ENCODE measurements at regions not wholly inside any gene's neighbourhood (a gene's known extent, or its start where the extent isn't known, plus 50 kb on each side); places are given as distances from the start of the nearest gene placed in this dataset.

DNA sequence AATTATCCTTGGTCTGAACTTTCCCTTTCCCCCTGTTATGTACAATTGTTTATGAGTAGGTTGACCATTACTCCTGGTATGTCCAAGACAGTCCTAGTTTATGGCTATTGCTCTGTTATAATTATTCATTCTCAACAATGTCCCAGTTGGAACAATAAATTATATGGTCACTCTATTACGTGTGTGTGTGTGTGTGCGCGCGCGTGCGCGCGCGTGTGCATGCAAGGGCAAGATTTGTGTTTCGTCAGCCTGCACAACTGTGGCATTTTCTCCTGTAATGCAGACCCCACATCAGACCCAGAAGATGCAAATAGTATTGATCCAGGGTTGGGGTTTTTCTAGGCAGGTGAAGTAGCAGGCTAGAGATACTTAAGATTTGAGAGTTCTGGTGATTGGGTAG lies 88.4 kb downstream of the ESM1 start:
- DNase-seq (no peak), ATAC-seq (replicated peaks) (no peak)
- H3K27ac Mint-ChIP-seq = no peak overlapping the region
- peaks cover 4 to 12% of the 10 kb centered on the region in 2 donors for H3K4me1 Mint-ChIP-seq
- no peaks in the 10 kb centered on the region for H3K36me3 Mint-ChIP-seq
- peaks cover 0 to 2% of the 10 kb centered on the region in 2 donors for H3K9me3 Mint-ChIP-seq
- H3K4me3 Mint-ChIP-seq = no peak overlapping the region
- peaks cover 39 to 66% of the 10 kb centered on the region in 2 donors for H3K27me3 Mint-ChIP-seq

DNA sequence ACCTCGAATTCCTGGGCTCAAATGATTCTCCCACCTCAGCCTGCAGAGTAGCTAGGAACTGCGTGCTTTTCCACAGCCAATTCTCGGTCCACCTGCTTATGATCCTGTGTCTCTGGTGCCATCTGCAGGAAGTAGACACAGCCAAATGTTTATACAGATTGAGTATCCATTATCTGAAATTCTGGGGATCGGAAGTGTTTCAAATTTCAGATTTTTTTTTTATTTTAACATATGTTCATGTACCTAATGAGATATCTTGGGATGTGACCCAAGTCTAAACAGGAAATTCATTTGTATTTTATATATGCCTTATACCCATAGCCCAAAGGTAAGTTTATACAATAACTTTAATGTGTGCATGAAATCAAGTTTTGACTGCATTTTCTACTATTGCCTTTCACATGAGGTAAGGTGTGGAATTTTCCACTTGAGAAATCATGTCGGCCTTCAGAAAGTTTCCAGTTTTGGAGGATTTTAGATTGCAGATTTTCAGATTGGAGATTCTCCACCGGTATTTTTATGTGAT lies 89.5 kb downstream of the ESM1 start:
- Mint-ChIP-seq H3K27me3 (peaks cover 40 to 66% of the 10 kb centered on the region in 2 donors), H3K4me3 (peak overlapping the region in 1 of 2 donors; percentile 59), H3K27ac (peak overlapping the region; percentile 48), H3K4me1 (peaks cover 4 to 5% of the 10 kb centered on the region in 2 donors), H3K36me3 (no peaks in the 10 kb centered on the region), H3K9me3 (peaks cover 0 to 2% of the 10 kb centered on the region in 2 donors)
- ATAC-seq (replicated peaks) (peak; percentile 38 to 41), DNase-seq (no peak)

DNA sequence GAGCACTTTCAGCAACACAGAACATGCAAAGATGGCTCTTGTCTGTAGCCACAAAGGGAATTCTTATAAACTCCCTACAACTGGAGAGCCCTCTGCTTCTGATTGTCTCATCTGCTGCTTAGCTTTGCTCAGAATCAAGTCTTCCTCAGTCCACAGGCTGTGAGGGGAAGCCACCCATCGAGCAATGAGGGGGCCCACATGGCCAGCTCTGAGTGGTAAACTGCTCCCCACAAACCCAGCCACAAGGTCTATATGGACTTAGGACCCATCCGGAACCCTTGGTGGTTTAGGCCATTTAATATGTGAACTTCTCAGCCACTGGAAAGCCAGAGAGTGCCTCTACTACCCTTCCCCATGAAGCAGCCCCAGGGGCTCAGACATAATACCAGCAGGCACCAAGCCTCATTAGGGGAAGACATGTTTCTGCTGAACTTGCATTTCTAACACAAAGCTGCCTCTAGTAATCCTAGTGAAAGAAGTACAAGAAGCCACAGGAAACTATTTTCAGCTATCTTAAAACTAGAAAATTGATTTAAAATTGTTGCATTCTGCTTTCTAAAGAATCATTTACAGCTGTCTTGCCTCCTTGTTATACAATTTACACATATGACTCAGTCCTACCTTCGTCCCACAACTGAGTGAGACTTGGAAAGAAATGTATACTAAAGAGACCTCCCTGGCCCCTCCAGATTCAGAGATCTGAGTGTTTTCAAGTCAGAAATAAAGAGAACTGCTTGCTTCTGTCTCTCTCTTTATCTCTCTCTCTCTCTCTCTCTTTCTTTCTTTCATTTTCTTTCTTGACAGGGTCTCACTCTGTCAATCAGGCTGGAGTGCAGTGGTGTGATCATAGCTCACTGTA lies 90.2 kb downstream of the ESM1 start:
- Mint-ChIP-seq H3K27ac (peak overlapping the region; percentile 48), H3K9me3 (peaks cover 0 to 2% of the 10 kb centered on the region in 2 donors), H3K27me3 (peaks cover 38 to 67% of the 10 kb centered on the region in 2 donors), H3K4me1 (peaks cover 4 to 6% of the 10 kb centered on the region in 2 donors), H3K4me3 (peak overlapping the region in 1 of 2 donors; percentile 59), H3K36me3 (no peaks in the 10 kb centered on the region)
- ATAC-seq (replicated peaks) = peak; percentile 38 to 44
- no peak for DNase-seq

DNA sequence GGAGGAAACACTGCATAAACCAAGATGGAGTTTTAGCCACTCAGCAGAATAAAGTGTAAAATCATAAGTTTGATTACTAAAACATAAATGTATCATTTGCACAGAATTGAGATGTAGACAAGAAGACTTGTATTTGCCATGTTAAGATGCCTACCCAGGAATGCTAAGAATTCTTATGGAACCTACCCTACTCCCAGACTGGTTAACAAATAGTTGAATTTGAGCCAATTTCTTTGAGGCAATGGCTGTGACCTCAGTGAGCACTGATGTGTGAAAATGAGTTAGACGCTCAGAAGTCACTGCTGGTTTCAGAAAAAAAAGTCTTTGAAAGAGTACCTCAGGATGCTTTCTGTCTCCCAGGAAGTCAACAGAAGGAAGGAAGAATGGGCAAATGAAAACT lies 95.6 kb downstream of the ESM1 start:
- H3K9me3 Mint-ChIP-seq = peaks cover 0 to 2% of the 10 kb centered on the region in 2 donors
- ATAC-seq (replicated peaks) (no peak), DNase-seq (no peak)
- peaks cover 47 to 66% of the 10 kb centered on the region in 2 donors for H3K27me3 Mint-ChIP-seq
- H3K4me1 Mint-ChIP-seq = peaks cover 2 to 7% of the 10 kb centered on the region in 2 donors
- H3K27ac Mint-ChIP-seq = no peak overlapping the region
- H3K4me3 Mint-ChIP-seq = no peak overlapping the region
- H3K36me3 Mint-ChIP-seq = no peaks in the 10 kb centered on the region

DNA sequence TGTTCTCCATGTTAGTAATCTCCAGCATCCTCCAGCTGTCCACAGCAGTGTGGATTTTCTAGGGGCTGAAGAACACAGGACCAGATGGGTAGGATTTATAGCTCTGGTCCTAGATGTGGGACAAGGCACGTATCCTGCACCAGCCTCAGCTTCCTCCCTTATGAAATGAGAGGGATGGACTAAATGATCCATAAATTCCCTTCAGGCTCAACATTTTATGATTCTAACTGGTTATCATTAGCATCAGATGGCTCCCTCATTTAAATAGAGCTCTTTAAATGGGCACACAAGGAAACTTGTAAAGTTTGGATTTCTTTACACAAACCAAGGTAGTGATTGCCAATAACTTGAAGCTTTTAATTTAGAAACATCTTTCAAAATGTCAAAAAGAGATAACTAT lies 97.7 kb downstream of the ESM1 start:
- no peak overlapping the region for H3K27ac Mint-ChIP-seq
- H3K27me3 Mint-ChIP-seq = peaks cover 65 to 77% of the 10 kb centered on the region in 2 donors
- no peaks in the 10 kb centered on the region for H3K36me3 Mint-ChIP-seq
- H3K9me3 Mint-ChIP-seq = peaks cover 0 to 2% of the 10 kb centered on the region in 2 donors
- no peak overlapping the region for H3K4me3 Mint-ChIP-seq
- ATAC-seq (replicated peaks) (no peak), DNase-seq (no peak)
- peaks cover 11 to 23% of the 10 kb centered on the region in 2 donors for H3K4me1 Mint-ChIP-seq

DNA sequence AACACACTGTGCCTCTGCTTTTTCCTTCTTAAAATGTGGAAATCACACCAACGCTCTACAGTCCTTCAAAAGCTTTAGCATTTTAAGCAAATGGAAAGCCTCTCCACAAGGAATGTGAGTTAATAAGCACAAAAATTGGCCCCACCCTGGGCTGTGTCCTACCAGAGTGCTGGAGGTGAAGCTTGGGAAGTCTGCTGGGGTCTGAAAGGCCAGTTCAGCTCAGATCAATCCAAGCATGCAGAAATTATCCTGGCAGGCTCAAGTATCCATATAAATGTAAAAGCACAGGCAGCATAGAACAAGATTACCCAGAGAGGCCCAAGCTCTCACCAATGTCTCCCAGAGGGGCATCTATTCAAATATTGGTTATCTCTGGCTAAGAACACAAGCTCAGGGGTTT lies 98.5 kb downstream of the ESM1 start:
- Mint-ChIP-seq H3K4me3 (no peak overlapping the region), H3K27ac (no peak overlapping the region), H3K4me1 (peaks cover 11 to 23% of the 10 kb centered on the region in 2 donors), H3K9me3 (no peaks in the 10 kb centered on the region), H3K27me3 (peaks cover 71 to 80% of the 10 kb centered on the region in 2 donors), H3K36me3 (no peaks in the 10 kb centered on the region)
- ATAC-seq (replicated peaks) = no peak
- DNase-seq = no peak

DNA sequence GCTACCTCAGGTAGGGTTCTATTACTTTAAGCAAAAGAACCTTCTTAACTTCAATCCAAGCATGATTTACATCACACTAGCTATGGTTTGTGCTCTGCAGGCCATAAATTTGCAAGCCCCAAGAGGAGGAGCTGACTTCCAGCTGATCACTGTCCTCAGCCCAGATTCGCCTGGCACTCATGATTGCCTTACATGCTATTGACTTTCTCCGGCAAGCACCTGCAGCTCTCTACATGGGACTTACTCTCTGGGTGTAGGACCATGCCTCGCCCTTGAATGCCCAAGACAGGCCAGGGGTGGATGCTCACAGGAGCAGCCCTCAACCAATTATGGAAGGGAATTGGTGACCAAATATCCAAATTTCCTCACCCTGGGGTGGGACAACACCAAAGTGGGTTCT lies 99.8 kb downstream of the ESM1 start:
- H3K4me1 Mint-ChIP-seq = peaks cover 11 to 23% of the 10 kb centered on the region in 2 donors
- peaks cover 72 to 82% of the 10 kb centered on the region in 2 donors for H3K27me3 Mint-ChIP-seq
- H3K9me3 Mint-ChIP-seq = peaks cover 0 to 2% of the 10 kb centered on the region in 2 donors
- ATAC-seq (replicated peaks) = no peak
- H3K27ac Mint-ChIP-seq = no peak overlapping the region
- no peaks in the 10 kb centered on the region for H3K36me3 Mint-ChIP-seq
- DNase-seq = no peak
- no peak overlapping the region for H3K4me3 Mint-ChIP-seq

DNA sequence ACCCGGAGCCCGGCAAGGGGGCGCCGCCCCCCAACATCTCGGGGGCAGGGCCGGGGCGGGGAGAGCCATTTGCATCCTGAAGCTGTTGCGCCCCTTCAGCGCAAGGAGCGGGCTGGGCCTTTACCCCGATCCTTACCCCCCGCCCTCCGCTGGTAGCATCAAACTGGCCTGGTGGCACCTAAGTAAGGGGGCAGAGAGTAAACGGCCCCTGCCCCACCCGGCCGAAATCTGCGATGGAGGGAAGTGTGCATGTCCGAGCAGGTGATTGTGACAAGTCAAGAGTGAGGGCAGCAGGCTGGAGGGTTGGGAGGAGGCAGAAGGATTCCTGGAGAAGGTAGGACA lies 101.2 kb downstream of the ESM1 start:
- ATAC-seq (replicated peaks) = no peak
- peak overlapping the region; percentile 46 to 70 for H3K4me3 Mint-ChIP-seq

DNA sequence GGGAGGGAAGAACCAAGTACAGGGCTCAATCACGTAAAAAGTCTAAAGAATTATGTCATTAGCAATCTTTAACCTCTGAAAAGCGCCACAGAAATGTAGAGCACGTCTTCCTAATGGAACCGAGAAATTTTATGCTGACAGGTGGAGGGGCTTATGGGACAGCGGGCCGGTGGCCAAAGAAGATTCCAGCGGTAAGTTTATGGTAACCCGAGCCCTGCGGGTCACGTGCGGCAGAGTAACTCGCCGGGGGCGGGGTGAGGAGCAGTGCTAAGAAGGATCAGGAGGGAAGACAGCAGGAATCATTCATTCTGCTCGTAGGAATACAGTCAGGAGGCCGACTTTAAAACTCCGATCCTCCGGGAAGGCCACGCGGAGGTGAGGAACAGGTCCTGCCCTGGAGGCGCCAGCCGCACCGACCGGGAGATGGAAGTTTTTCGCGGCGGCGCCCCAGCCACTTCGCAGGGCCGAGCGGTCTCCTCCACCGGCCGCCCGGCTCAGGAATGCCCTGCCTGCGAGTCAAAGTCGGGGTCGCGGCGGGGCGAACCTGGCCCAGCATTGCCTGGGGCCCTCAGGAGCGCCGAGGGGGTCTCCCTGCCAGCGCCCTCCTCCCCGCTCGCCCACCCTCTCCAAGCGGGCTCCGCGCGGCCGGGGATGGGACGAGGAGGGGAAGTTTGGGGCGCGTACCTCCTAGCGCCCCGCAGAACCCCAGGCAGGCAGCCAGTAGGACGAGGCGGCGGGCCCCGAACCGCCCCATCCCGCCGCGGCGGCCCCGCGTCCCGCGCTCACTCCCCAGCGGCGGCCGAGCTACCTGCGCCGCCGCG lies 101.8 kb downstream of the ESM1 start:
- H3K9me3 Mint-ChIP-seq = peaks cover 0 to 2% of the 10 kb centered on the region in 2 donors
- H3K4me1 Mint-ChIP-seq = peaks cover 9 to 16% of the 10 kb centered on the region in 2 donors
- peaks cover 67 to 80% of the 10 kb centered on the region in 2 donors for H3K27me3 Mint-ChIP-seq
- H3K36me3 Mint-ChIP-seq = no peaks in the 10 kb centered on the region
- DNase-seq (no peak), ATAC-seq (replicated peaks) (peak; percentile 51 to 60)
- peak overlapping the region; percentile 75 for H3K27ac Mint-ChIP-seq
- peak overlapping the region; percentile 83 to 85 for H3K4me3 Mint-ChIP-seq

More for the DNA sequence above, 101.2 kb downstream of the ESM1 start:
- H3K27me3 Mint-ChIP-seq = peaks cover 70 to 78% of the 10 kb centered on the region in 2 donors
- DNase-seq = no peak
- peaks cover 0 to 2% of the 10 kb centered on the region in 2 donors for H3K9me3 Mint-ChIP-seq
- H3K4me1 Mint-ChIP-seq = peaks cover 9 to 16% of the 10 kb centered on the region in 2 donors
- no peaks in the 10 kb centered on the region for H3K36me3 Mint-ChIP-seq
- H3K27ac Mint-ChIP-seq = no peak overlapping the region

DNA sequence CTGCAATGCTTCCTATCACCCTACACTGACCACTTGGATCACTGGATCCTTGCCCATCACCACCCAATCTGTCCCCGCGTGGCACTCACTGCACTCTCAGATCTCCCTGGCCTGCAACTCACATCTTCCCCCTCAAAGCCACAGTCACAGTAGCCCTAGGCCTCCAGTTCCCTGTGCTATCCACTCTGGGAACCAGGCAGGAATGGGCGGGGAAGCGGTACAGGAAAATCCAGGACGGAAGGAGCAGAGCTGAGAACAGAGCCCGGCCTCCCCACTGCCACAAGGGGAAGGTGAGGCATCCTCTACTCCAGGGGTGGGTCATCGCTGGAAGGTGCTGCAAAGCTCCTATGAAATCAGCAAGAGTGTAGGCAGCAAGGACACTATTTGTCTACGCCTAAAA lies 102.6 kb downstream of the ESM1 start:
- H3K27ac Mint-ChIP-seq = no peak overlapping the region
- H3K9me3 Mint-ChIP-seq = peaks cover 0 to 2% of the 10 kb centered on the region in 2 donors
- H3K36me3 Mint-ChIP-seq = no peaks in the 10 kb centered on the region
- DNase-seq (no peak), ATAC-seq (replicated peaks) (no peak)
- peak overlapping the region; percentile 83 to 85 for H3K4me3 Mint-ChIP-seq
- H3K27me3 Mint-ChIP-seq = peaks cover 61 to 80% of the 10 kb centered on the region in 2 donors
- peaks cover 9 to 16% of the 10 kb centered on the region in 2 donors for H3K4me1 Mint-ChIP-seq

DNA sequence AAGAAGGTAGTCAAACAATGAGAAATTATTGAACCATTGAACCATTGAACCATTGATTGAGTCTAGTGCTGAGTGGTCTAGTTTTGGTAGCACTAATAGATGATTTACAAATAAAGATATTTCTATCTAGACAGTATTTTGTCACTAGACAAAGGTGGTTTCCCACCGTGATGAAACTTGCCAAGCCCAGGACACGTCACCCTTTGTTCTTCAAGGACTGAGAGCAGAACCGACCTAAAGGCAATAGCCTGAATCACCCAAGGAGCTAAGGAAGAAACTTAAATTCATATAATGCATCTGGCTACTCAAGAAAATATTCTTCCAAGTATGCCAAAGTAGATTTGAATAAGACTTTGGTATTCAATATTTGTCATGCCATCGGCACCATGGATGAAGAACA lies 103.3 kb downstream of the ESM1 start:
- peaks cover 58 to 78% of the 10 kb centered on the region in 2 donors for H3K27me3 Mint-ChIP-seq

DNA sequence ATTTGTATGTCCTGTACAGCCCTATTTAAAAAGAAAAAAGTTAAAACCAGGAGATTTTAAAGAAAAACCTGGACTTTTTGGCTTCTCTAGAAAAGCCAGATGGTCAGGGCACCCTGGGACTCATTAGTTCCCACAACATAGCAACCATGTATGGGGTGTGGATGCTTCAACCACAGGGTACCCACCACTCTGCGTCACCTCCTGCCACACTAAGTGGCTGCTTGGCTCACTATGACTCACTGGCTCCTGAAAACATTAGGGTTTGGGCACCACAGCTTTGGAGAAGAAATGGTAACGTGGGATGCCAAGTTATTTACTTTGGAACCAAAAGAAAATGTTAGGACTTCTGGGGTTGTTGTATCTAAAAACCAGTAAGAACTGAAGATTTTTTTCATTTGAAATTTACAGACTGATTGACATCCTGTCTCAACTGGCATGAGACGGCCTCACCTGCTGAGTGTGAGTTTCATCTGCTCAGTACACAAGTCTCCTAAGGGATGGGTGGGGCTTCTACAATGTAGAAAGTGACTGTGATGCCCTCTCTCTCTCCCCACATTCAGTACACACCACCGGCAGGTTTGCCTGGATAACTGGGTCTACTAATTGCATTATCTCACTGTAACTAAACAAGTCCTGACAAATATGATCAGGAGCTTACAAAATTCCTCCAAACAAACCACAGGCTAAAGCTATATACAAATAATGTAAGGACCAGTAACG lies 103.9 kb downstream of the ESM1 start:
- Mint-ChIP-seq H3K36me3 (no peaks in the 10 kb centered on the region), H3K4me3 (no peak overlapping the region), H3K4me1 (peaks cover 9 to 16% of the 10 kb centered on the region in 2 donors), H3K27me3 (peaks cover 60 to 78% of the 10 kb centered on the region in 2 donors), H3K27ac (no peak overlapping the region), H3K9me3 (peaks cover 0 to 2% of the 10 kb centered on the region in 2 donors)
- DNase-seq (no peak), ATAC-seq (replicated peaks) (peak in 1 of 2 donors; percentile 66)

More for the DNA sequence above, 103.3 kb downstream of the ESM1 start:
- Mint-ChIP-seq H3K4me1 (peaks cover 9 to 16% of the 10 kb centered on the region in 2 donors), H3K4me3 (no peak overlapping the region), H3K36me3 (no peaks in the 10 kb centered on the region), H3K9me3 (peaks cover 0 to 2% of the 10 kb centered on the region in 2 donors), H3K27ac (no peak overlapping the region)
- ATAC-seq (replicated peaks) (peak in 1 of 2 donors; percentile 20), DNase-seq (no peak)

DNA sequence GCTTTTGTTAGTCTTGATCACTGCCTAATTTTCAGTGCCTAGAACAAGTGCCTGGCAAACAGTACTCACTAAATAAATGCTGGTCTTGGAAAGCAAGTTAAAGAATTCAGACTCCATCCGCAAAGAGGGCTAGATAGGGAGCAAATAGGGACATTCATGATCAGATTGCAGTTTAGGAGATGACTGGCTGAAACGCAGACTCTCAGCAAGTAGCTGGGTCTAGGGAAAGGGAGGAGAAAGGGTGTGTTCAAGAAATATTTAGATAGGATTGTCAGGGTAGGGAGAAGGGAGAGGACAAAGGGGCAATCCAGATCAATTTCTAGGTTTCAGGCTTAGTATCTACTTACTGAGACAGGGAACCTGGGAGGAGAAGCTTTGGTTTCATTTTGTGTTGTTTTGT lies 108.4 kb downstream of the ESM1 start:
- Mint-ChIP-seq H3K4me1 (no peaks in the 10 kb centered on the region), H3K4me3 (no peak overlapping the region), H3K36me3 (no peaks in the 10 kb centered on the region), H3K9me3 (peaks cover 0 to 2% of the 10 kb centered on the region in 2 donors), H3K27me3 (peaks cover 36 to 47% of the 10 kb centered on the region in 2 donors), H3K27ac (no peak overlapping the region)
- DNase-seq (no peak), ATAC-seq (replicated peaks) (no peak)
